Stomach (tissue), 4 donors: ENCODE measurements at regions not wholly inside any gene's neighbourhood (a gene's known extent, or its start where the extent isn't known, plus 50 kb on each side); places are given as distances from the start of the nearest gene placed in this dataset.

Experiments
- CTCF ChIP-seq, 7 experiments: fragments of 450-650 bp in 4 of 7; fragments of 200-600 bp in 3 of 7; sonication (generic) in 3 of 7; IDR thresholded peaks; one replicate each; pipeline ENCODE4 v1.5.1; 2016 to 2019; ENCODE audit warnings: antibody characterized with exemption in 7 of 7, control low read depth in 2 of 7, mild to moderate bottlenecking in 1 of 7
- POLR2A ChIP-seq, 4 donors: fragments of 450-650 bp; IDR thresholded peaks; one replicate each; pipeline ENCODE4 v1.6.1; 2016; ENCODE audit warnings: antibody characterized with exemption in 4 of 4, control low read depth in 2 of 4, mild to moderate bottlenecking in 1 of 4, moderate library complexity in 1 of 4

DNA sequence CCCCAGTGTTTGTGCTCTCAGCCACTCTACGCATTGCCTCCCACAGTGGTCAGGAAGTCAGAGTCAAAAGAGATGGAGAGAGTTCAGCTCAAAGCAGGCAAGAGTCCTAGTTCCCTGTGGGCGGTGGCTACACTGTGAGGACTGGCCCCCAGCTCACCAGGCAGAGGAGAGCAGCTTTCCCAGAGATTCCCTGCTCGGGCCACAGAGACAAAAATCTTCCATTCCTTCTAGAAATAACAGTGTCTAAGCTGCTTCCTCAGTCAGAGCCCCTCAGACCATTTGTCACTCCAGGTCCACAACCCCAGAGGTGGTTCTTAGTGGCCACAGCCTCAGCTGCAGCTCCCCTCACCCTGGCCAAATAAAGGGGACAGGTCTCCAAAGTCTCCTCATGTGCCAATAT is 263.0 kb upstream of the RPL38 start:
- TF ChIP-seq CTCF (IDR thresholded peaks at IDR 0.05), result no peak
- no peak for TF ChIP-seq POLR2A (IDR thresholded peaks at IDR 0.05)
